GM19035 (cell line): ENCODE measurements at regions not wholly inside any gene's neighbourhood (a gene's known extent, or its start where the extent isn't known, plus 50 kb on each side); places are given as distances from the start of the nearest gene placed in this dataset.

Experiments
- ATAC-seq: cut with Tn5 transposase; IDR thresholded peaks from one replicate; pipeline ENCODE4 v1.9.1; 2021; ENCODE audit not compliant: unreplicated experiment

DNA sequence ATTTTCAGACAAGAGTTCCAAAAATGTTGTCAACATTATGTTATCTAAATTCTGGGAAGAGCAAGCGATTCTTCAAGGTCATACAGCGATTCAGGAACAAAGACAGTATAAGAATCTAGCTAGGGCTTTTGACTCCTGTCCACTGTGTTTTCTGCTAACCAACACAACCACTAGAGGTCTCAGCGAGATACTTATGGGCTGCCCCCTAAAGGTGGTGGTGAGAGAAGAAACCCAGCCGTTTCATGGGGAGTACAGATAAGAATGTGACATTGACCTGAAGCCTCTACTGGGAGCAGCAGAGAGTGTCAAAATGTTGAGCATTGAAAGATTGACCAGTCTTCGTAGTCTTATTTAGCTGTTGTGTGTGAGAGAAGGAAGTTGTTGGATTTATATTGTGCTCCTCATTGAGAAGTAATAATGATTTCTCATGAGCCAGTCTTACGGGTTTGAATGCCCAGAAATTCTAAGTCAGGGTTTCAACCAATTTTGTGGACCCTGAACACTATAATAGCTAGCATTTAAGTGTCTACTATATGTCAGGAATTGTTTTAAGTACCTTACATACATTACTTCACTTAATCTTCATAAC is 168.3 kb downstream of the SPRY1 start:
- peak; percentile 100 for ATAC-seq

DNA sequence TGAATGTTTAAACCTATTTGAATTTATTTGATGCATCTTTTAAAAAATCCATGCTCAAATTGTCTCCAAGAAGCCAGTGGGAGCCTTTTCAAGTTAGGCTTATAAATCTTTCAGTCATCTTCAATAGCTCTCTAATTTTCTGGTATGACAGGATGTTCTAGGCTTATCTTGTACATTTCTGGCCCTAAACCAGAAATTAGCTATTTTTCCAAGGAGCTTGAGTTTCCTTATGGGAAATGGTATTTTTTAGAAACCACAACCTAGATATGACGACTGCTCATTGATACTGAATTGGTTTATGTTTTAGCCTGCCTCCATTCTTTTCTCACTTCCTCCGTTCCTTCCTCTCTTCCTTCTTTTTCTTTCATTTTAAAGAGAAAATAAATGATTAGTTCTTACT is 172.3 kb downstream of the SPRY1 start:
- no peak for ATAC-seq

DNA sequence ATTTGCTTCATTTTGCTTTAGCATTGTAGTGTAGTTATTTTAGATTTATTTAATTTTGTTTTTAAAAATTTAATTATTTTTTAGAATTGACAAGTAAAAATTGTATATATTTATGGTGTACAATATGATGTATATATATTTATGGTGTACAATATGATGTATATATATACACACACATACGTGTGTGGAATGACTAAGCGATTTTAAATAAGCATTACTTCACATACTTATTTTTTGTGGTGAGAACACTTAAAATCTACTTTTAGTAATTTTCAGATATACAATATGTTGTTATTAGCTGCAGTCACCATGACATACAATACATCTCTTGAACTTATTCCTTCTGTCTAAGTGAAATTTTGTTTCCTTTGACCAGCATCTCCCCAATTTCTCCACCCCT is 172.9 kb downstream of the SPRY1 start:
- no peak for ATAC-seq

DNA sequence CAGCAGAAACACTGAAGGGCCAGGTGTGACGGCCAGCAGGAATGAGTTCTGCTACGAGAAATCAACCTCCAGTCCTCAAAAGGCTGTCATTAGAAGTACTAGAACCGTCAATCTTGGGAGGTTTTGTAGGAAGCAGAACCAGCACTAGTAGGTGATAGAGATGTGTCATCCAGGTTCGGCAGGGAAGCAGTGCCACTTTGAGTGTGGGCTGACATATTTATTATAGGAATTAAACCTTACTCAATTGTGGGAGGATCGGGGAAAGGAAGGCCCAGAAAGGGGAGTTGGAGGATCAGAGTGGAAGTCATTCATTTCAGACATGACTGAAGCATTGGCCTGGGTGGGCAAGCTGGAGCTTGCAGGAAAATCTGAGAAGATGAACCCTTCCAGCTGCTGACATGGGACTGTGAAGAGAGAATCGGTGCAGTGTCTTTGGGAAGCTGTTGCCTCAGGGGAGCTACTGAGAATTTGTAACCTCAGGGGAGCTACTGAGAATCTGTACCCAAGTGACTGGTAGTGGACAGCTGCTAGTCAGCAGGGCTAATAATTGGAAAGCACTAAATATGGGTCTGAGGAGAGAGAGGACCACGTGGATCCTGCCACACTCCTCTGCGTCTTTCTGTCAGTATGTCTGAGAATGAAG is 177.4 kb downstream of the SPRY1 start:
- ATAC-seq = no peak

DNA sequence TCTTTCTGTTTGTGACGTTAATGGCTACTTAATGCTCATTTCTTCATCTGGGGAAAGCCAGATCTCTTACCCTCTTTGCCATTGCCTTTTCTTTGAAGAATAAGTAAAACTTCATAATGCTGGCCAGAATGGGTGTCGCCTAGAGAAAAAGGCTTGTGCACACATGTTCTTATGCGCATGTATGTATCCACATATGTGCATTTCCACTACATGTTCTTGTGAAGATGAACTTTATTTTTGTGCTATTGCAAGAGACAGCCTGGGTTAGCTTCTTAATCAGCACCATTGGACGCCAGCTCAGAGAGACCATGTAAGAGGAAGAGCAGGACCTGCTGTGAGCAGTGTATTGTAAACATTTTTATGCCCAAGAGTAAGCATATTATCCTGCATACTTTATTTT is 178.7 kb downstream of the SPRY1 start:
- ATAC-seq = no peak

DNA sequence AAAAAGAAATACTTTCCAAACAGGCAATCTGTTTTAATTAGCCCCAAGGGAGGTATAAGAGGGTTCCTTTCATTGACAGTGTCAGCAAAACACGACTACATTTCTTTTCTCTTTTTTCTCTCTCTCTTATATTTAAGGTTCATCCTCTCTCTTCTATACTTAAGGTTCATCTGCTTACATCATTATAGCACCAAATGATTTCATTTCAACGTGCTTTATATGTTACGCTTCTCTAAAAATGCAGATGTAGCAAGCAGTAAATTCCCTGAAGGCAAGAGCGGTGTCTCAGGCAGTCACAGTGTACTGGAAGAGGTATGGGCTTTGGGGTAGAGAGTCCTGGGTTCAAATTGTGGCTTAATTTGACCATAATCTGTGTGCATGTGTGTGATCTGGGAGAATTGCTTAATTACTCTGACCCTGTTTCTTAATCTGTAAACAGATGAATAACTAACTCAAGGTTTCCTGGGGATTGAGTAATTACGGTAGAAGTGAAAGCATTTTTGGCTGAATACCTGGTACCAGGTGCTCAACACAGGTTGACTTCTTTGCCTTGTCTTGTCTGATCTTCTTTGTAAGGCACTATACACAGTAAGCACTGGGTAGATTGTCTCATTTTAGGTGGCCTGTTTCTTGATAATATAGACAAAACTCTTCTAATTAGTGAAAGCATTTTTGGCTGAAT is 180.8 kb downstream of the SPRY1 start:
- no peak for ATAC-seq

DNA sequence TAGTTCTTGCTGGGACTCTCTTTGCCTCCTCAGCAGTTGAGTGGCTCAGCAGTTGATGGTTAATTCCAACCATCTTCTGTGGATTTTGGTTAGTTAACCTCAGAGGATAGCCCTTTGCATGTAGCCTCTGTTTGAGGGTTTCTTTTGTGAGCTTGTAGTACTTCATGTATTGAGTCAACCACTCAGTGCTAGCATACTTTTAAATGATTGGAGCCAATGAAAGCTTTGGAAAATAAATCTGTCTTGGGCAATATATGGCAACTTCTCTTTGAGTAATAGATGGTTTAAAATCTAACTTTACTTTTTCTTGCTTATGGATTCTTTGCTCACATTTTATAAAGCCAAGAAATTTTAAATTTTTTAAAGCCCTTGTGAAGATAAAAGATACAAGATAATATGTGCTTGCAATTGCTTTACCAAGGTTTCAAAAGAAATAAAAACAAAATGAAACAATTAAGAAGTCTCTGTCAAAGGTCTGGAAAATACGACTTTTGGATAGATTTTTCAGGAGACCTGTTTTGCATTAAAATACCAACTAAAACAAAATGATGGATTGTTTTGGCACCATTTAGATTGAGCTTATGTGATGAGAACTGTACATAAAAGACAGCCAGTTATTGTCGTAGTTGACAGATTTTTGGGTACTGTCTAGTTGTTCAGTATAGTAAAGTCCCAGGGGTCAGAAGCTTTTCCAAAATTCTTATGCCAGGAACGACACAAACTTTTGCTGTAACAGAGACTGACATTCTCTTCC is 181.9 kb downstream of the SPRY1 start:
- no peak for ATAC-seq

DNA sequence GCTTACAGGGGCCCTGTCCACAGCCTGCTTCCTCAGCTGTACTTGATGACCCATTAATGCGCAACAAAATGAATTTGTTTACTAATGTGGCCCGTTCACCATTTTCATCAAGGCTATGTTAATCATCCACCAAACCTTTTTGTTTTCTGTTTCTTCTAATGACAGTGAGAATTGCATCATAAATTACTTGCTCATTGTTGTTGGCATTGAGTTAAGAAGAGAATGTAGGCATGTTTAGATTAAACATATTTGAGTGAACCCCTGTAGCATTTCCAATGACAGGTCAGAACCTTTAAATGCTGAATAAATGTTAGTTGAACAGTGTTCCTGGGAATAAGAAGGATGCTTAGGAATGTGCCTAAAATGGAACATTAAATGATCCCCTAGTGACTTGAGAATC is 183.4 kb downstream of the SPRY1 start:
- no peak for ATAC-seq

DNA sequence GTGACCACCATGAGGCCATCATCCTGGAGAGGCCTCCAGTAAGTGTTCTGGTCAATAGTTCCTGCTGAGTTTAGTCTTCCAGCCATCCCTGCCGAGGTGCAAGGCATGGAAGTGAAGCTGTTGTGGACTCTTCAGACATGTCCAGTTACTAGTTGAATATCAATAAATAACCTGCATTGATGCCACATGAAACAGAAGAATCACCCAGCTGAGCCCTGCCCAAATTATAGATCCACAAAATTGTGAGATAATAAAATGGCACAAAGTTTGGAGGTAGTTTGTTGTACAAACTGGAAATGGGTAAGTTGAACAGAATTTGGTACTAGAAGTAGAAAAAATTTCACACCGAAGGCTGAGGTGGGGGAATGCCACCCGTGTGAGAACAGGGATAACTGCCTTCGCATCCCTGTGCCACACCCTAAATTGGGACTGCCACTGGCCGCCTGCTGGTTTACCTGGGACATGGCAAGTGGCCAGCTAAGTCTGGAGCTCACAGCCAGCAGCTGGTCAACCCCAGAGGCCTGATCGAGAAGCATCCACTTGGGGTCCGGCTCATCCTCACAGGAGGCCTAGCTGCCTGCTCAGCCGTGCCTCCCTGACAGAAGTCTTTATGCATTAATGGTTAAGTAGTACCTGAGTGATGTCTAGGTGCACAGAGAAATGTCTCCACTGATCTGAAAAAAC is 184.5 kb downstream of the SPRY1 start:
- ATAC-seq = no peak

DNA sequence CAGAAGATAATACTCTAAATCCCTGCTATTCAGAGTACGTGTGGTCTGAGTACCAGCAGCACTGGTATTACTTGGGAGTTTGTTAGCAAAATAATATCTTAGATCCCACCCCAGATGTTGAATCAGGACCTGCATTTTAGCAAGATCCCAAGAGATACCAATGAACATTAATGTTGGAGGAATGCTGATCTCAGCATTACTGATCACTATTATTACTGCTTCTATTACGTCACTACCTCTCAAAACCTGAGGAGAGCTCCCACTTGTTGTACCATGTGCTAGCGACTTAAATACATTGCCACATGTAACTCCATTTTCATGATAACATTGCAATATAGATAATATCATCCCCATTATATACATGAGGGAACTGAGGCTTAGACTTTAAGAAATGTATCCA is 185.2 kb downstream of the SPRY1 start:
- ATAC-seq = no peak

DNA sequence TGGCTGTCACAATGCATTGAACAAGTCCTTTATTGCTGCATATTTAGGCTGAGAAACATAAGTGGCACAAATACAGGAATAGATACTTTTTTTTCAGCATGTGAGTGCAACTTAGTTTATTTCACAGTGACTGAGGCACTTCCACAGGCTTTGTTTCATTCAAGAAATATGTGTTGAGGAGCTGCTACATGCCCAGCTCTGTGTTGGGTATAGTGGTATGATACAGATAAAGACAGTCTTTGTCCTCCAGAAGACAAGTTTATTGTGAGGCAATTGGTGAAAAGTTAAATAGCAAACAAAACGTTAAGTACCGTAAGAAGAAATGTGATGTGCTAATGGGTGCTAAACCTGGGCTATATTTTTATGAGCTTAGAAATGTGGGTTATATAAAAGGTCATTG is 186.4 kb downstream of the SPRY1 start:
- no peak for ATAC-seq

DNA sequence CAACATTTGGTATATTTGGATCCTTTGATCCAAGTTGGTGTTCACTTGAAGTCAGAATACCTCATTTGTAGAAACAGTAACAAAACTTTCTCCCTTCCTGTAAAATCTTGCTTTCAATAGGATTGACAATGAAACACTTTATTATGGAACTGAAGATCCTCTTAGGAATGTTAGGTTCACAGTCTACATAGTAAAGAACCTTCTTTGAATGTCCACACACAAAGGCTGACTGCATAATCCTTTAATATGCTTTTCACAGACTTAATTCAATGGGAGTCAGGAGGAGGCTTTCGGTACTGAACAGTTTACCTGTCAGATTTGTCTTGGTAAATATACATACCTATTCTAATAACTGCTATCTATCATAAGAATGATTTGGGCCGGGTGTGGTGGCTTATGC is 188.5 kb downstream of the SPRY1 start:
- ATAC-seq = no peak

DNA sequence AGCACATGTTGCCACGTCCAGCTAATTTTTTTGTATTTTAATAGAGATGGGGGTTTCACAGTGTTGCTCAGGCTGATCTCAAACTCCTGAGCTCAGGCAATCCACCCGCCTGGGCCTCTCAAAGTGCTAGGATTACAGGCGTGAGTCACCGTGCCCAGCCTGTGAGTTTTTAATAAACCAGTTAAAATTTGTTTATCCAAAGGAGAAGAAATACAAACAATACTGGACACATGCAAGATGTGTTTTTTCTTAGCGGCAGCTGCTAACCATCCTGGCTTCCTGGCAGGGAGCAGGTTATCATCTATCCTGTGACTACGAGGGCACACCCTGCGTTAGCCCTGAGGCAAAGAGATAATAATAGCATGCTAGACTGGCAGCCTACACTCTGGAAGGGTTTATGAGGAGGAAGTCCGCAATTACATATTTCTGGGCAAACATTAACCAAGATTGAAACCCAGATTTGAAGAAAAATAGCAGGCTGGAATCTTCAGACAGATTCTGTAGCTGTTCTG is 191.4 kb downstream of the SPRY1 start:
- no peak for ATAC-seq

DNA sequence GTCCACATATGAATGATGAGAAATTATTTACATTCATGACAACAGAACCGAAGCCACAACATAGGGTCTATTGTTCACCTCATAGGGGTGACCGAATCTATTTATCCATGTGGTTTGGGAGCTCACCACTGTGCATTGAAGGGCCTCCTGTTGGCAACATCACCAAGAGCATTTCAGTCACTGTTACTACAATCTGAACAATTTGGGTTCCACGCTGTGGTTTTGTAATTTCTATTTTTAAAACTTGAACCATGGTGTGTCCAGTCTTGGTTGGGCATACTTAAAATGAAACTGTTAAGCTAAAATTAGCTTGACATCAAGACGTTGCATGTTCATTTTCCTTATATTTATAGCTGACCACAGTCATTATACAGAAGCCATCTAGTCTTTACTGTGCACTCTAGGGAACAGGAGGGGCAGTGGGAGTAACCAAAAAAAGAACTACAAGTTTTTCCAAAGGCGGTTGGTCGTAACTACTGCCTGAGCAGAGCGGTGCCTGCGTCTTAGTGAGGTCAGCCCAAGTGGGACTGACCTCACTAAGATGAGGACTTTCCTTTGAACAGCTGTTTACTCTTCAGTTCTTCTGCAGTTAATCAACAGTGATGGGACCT is 192.1 kb downstream of the SPRY1 start:
- peak; percentile 77 for ATAC-seq

DNA sequence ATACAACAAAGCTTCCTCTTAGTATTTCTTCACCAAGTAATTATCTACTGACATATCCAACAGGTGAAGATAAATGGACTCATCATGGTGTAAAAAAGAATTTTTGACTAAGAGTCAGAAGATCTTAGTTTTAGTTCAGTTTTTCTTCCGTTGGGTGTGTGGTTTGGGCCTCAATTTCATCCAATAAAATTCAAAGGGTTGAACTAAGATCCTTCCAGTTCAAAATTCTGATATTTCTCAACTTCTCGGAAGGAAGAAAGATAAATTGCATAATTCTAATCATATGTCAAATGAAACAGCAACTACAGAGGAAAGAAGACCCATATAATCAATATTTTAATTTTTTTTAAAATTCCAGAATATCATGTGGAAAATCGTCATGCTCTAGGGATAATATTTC is 192.7 kb downstream of the SPRY1 start:
- ATAC-seq = no peak

DNA sequence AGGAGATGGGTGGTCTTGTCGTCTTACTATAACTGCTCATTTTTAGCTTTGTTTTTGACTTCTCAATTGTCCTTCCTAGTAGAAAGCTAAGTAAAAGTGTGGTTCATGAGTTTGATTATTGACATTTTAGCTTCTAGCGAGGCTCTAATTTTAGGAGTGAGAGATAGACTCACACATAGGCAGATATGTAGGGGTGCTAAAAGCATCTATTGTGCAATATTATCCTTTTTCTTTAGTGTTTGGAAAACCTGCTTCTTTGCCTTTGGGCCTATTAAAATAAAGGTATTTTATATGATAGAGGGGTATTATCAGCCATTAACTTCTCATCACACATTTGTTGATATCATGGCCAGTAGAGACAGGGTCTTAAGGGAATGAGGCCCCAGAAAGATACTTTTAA is 195.3 kb downstream of the SPRY1 start:
- no peak for ATAC-seq

DNA sequence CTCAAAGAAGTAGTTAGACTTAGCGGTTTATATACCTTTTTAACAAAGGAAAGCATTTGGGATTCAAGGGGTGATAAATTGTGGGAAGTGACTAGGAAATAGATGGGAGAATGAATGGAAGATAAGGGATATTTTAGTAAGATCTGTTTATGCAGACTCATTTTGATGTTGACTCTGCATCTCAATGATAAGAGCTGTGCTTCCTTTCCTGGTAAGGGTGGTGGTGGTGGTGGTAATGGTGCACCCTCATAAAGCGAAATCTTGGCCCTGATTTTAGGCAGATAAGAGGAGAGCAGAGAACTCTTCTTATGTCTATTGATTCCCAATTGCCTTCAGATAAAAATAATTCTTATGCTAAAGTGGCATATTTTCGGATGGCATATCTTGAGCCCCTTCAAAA is 197.1 kb downstream of the SPRY1 start:
- no peak for ATAC-seq

DNA sequence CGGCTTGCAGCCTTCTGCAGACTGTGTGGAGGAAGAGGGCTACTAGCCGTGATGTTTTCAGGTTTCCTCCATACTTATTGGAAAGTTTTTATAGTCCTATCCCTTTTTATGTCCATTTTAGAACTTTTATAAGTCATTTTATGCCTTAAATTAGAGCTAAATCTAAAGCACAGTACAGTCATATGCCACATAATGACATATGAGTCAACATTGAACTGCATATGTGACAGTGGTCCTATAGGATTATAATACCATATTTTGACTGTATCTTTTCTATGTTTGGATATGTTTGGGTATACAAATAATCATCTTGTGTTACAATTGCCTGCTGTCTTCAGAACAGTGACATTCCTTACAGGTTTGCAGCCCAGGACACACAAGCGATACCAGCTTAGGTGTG is 200.2 kb downstream of the SPRY1 start:
- no peak for ATAC-seq

DNA sequence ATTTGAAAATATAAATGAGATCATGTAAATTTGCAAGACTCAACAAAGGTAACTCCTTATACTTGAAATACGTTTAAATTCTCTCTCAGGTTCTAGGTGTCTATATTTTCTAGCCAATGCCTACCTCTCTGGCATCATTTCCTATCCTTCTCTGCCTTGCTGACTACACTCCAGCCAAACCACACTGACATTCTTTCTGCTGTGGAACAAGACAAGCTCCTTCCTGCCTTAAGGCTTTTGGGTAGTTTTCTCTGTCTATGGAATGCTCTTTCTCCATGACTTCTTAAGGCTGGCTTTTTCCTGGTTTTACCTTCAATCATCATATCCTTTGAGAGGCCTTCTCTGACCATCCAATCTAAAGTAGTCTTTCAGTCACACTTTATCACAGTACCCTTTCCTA is 201.0 kb downstream of the SPRY1 start:
- ATAC-seq = no peak

DNA sequence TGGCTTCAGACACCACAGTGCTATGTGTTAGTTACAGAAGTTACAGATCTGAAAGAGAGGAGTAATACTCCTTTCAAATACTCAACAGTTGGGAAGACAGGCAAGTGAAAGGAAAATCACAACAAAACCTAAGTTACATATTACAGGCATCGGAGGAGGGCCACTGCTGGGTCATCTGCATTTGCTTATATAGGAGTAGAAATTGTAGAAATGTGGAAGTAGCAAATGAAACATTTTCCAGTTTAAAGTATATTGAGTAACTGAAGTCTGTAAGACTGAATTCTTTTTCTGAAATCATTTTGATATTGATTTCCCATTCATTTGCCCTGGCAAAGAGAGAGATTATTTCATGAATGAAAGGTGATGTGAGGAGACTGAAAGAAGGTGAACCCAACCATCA is 201.7 kb downstream of the SPRY1 start:
- ATAC-seq = no peak
